GM18861 (cell line): ENCODE measurements at regions not wholly inside any gene's neighbourhood (a gene's known extent, or its start where the extent isn't known, plus 50 kb on each side); places are given as distances from the start of the nearest gene placed in this dataset.
"Not testable (repeated sequence)": the region's sequence is repeated elsewhere in the genome, so short reads cannot be mapped to it uniquely, and the experiment has no call there.

Experiments used
- ATAC-seq: cut with Tn5 transposase; IDR thresholded peaks from one replicate; pipeline ENCODE4 v1.9.1; 2021; ENCODE audit not compliant: unreplicated experiment

DNA sequence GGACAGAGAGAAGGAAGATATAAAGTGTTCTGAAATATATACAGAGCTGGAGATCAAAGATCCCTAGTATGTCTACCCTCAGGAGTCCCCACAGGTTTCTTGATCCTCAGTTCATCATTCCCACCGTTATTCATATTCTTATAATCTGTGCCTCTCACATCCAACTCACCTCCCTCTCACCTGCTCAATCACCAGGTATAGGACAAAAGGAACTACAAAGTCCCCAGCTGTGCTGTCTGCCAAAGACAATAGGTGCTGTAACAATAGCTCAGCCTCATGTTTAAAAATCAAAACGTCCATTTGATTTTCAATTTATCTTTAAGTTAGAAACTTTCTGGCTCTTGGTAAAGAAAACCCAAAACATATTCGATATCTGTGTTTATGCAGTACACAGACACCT lies 121.1 kb upstream of the PKN2 start:
- no peak for ATAC-seq

DNA sequence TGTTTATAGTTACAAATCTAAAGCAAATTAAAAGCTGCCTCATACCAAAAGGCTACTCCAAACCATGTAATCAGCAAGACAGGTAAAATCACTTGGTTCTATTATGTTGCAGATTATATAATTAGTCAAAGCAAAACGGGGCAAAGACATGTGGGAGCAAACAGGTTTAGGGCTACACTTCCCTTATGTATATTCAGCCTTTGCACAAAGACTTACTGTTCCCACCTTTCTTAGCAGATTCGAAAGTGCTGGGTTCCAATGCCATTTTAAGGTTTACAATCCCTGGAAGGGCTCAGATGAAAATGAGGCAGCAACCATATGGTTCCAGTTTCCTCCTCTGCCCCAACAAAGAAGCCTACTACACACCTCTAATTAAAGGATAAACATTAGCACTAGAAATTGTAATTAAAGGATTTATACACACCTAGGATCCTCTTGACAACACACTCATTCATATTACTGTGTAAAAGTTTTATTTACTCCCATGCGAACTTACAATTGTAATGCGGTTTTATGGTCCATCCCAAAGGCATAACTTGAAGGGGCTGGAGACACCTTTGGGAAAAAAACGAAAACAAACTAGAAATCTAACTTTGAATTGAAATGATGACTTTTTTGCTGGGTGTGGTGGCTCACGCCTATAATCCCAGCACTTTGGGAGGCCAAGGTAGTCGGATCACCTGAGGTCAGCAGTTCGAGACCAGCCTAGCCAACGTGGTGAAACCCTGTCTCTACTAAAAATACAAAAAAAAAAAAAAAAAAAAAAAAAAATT lies 117.3 kb upstream of the PKN2 start:
- ATAC-seq, result no peak

DNA sequence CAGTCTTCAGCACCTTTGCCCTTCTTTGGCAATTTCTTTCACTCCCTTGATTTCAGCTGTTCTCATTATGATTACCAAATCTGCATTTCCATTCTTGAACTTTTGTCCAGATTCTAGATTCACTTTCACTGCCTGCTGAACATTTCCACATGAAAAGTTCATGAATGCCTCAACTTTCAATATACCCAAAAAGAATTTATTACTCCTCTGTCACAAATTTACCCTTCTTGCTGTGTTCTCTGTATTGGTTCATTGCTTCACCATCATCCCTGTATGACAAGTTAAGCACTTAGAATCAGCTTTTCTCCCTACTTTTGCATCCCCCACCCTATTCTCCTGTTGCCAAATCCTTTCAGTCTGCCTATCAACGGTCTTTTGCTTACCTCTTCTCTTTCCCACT lies 112.6 kb upstream of the PKN2 start:
- no peak for ATAC-seq

DNA sequence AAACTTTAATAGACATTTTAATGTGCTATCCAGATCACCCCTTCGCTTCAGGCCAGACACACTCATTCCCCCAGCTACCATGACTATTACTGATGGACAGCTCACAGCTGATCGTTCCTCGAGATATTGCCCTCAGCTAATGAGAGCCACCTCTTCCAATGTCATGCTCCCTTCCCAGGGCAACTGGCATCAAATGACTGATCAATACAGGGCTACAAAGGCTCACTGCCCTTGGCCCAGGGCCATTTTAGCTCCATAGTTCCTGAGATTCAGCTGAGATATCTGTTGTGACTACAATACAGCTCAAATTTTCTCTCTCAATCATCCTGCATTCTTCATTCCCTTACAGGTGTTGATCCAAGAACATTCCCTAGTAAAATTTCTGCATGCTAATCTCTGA lies 104.5 kb upstream of the PKN2 start:
- no peak for ATAC-seq

DNA sequence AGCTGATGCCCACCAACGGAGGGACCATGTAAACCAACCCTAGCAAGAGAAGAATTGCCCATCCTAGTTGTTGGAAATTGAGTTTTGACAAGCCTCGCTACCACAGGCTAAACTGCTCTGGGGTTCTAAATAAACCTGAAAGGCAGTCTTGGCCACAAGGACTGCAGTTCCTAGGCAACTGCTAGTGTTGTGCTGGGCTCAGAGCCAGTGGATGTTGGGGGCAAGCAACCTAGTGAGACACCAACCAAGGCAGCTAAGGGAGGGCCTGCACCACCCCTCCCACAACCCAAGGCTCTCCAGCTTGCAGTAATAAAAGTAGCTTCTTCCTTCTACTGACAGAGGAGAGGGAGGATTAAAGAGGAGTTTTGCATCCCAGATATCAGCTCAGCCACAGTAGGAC lies 102.4 kb upstream of the PKN2 start:
- no peak for ATAC-seq

DNA sequence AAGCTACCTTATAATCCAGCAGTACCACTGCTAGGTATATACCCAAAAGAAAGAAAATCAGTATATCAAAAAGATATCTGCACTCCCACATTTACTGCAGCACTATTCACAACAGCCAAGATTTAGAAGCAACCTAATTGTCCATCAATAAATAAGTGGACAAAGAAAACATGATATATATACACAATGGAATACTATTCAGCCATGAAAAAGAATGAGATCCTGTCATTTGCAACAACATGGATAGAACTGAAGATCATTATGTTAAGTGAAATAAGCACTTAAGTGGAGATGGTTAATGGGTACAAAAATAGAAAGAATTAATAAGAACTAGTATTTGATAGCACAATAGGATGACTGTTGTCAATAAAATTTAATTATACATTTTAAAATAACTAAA lies 90.7 kb upstream of the PKN2 start:
- no peak for ATAC-seq

DNA sequence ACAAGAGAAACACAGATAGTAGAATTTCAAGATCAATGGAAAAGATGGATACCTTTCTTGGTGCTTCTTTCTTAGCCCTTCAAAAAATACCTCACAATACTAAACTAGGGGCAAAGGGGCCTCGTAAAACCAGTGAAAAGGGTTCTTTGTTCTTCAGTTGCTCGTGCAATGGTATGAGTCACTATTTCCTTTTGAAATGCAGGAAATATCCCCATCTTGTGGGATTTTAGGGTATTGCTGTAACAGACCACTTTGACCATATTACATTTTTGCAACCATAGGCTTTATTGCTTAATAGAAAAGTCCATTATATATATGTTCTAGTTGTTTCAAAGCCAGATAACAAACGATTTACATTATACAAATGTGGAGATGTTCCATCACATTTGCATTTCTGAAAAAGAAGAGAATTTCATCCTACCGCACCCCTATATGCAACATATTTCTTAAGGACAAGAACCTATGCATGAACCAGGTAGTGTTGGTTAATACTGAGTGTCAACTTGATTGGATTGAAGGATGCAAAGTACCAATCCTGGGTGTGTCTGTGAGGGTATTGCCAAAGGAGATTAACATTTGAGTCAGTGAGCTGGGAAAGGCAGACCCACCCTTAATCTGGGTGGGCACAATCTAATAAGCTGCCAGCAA lies 88.6 kb upstream of the PKN2 start:
- ATAC-seq, result peak; percentile 62

DNA sequence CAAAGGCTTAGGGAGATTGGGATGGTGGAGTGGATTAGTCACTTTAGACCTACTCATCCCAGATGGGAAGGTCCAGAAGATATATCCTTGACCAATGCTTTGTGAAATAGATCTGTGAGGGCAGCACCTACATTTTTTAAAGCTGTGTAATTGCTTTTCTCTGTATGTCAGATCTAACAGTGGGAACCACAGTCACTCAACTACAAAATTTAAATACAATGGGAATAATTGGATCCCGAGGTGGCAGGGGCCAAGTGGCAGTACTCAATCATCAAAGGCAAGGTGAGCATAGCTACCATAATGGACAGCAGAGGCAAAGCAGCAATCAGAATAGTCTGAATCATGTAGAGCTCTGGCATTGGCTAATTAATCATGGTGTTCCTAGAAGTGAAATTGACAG lies 86.1 kb upstream of the PKN2 start:
- ATAC-seq, result not testable (repeated sequence)

DNA sequence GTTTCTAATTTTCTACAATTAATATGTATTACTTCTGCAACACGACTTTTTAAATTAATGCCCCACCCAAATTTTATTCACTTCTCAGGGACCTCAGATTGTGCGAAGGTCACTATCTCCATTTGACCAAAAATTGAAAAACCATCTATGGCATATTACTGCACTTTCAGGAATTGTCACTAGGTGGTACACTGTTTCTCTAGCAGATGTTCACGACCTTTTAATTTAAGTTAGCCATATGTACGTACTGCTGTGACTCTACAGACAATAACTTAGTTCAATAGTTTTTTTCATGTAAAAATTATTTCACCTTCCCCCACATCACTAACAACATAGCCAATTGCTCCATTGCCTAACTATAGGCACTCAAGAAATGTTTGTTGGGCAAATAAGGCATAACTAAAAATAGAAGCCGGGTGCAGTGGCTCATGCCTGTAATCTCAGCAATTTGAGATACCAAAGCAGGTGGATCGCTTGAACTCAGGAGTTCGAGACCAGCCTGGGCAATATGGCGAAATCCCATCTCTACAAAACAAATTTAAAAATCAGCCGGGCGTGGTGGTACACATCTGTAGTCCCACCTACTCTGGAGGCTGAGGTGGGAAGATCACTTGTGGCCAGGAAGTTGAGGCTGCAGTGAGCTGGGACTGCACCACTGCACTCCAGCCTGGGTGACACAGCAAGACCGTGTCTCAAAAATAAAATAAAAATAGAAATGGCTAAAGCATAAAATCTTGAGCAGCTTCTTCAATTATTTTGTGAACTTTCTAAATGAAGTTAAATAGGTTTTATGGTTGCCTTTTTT lies 75.7 kb upstream of the PKN2 start:
- peak; percentile 86 for ATAC-seq

DNA sequence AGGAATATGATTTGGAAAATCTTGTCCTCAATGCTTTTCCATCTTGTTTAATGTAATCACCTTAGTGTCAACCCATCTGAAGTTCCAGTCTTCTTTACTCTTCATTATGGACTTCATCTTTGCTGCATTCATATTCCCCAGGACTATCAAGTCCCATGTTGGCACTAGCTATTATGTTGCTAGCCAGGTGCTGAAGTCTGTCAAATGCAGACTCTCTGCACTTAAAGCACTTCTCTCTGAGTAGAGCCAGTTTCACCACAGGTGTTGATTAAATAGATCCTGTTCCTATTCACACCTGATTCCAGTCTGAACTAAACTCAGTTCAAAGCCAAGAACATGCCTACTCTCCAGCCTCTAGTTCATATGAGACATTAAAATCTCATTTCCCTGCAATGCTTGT lies 75.0 kb upstream of the PKN2 start:
- ATAC-seq, result no peak

DNA sequence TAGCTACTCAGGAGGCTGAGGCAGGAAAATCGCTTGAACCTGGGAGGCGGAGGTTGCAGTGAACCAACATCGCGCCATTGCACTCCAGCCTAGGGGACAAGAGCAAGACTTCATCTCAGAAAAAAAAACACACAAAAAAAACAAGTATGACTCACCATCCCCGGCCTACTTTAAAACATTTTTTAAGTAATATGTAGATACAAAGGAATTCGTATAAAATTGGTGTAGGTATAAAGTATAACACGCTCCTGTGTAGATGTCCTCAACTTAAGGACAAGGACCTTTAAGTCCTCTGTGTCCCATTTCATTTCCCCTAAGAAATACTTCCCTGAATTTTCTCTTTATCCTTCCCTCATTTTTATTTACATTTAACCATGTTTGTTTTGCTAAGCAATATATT lies 73.4 kb upstream of the PKN2 start:
- ATAC-seq, result no peak

DNA sequence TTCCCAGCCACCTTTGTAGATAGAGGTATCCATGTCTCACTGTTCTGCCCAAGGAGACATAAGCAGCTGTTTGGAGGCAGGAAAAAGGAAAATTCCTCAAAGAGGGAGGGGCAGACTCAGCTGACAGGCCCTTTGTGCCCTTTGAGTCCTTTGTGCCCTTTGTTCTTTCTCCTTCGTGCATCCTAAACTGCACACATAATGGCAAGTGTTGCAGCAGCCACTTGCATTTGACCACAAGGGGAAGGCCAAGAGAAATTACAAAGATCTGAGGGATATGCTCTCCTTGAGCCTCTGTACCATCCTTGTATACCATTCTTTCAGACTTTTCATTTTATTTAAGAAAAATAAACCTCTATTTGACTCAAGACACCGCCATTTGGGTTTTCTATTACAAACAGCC lies 71.8 kb upstream of the PKN2 start:
- ATAC-seq, result no peak

DNA sequence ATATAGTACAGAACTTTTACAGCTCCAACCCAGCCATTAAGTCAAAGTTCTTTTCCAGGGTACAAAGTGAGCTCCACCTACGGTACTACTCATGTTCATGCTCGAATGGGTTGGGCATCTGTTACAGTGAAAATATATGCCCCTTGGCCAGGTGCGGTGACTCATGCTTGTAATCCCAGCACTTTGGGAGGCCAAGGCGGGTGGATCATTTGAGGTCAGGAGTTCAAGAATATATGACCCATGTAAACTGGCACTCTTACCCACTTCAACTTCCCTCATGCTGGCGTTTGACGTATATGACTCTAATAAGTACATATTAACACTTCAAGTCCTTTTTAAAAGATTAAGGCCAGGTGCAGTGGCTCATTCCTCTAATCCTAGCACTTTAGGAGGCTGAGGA lies 71.3 kb upstream of the PKN2 start:
- ATAC-seq, result no peak

DNA sequence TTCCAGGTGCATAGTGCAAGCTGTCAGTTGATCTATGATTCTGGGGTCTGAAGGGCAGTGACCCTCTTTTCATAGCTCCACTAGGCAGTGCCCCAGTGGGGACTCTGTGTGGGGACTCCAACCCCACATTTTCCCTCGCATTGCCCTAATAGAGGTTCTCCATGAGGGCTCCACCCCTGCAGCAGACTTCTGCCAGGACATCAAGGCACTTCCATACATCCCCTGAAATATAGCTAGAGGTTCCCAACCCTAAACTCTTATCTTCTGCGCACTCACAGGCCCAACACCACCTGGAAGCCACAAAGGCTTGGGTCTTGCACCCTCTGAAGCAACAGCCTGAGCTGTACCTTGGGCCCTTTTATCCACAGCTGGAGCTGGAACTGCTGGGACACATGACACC lies 65.7 kb upstream of the PKN2 start:
- ATAC-seq, result no peak

DNA sequence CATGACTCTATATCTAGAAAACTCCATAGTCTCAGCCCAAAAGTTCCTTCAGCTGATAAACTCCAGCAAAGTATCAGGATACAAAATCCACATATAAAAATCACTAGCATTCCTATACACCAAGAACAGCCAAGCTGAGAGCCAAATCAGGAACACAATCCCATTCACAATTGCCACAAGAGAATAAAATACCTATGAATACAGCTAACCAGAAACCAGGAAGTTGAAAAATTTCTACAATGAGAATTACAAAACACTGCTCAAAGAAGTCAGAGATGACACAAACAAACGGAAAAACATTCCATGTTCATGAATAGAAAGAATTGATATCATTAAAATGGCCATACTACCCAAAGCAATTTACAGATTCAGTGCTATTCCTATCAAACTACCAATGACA lies 61.0 kb upstream of the PKN2 start:
- not testable (repeated sequence) for ATAC-seq
